Liver (tissue), 8 donors: ENCODE measurements at regions not wholly inside any gene's neighbourhood (a gene's known extent, or its start where the extent isn't known, plus 50 kb on each side); places are given as distances from the start of the nearest gene placed in this dataset.

Experiments
- DNase-seq: peaks from one replicate; pipeline ENCODE4 v3.0.0-alpha.2; 2017; ENCODE audit warnings: low spot score
- H3K27ac ChIP-seq, 2 donors: one replicate each; pipeline ENCODE4 v1.7.0; 2013; ENCODE audit warnings: inconsistent platforms in 2 of 2, low read length in 2 of 2, control low read depth in 1 of 2, low read depth in 1 of 2, mild to moderate bottlenecking in 1 of 2
- H3K27me3 ChIP-seq, 4 donors: one replicate each; pipeline versions ENCODE4 v1.6.1 to v1.7.0; 2013; ENCODE audit warnings: low read length in 3 of 4, inconsistent platforms in 1 of 4, mild to moderate bottlenecking in 1 of 4, moderate library complexity in 1 of 4; ENCODE audit not compliant: control insufficient read depth in 4 of 4, insufficient read depth in 4 of 4
- H3K36me3 ChIP-seq, 4 donors: one replicate each; pipeline versions ENCODE4 v1.6.1 to v1.7.0; 2013; ENCODE audit warnings: low read length in 3 of 4, mild to moderate bottlenecking in 3 of 4, low read depth in 1 of 4, moderate library complexity in 1 of 4; ENCODE audit not compliant: control insufficient read depth in 4 of 4, insufficient read depth in 3 of 4
- H3K4me1 ChIP-seq, 4 donors: one replicate each; pipeline versions ENCODE4 v1.6.1 to v1.7.0; 2013; ENCODE audit warnings: low read length in 3 of 4, mild to moderate bottlenecking in 3 of 4, moderate library complexity in 1 of 4; ENCODE audit not compliant: control insufficient read depth in 4 of 4, insufficient read depth in 4 of 4
- H3K4me3 ChIP-seq, 3 donors: one replicate each; pipeline versions ENCODE4 v1.6.1 to v1.7.0; 2013; ENCODE audit warnings: low read length in 3 of 3, control low read depth in 1 of 3, low read depth in 1 of 3, mild to moderate bottlenecking in 1 of 3
- H3K9ac ChIP-seq, 2 donors: one replicate each; pipeline ENCODE4 v1.7.0; 2013; ENCODE audit warnings: low read length in 2 of 2, mild to moderate bottlenecking in 2 of 2, moderate library complexity in 2 of 2, control low read depth in 1 of 2, low read depth in 1 of 2
- H3K9me3 ChIP-seq, 4 donors: one replicate each; pipeline versions ENCODE4 v1.6.1 to v1.7.0; 2013; ENCODE audit warnings: low read length in 3 of 4; ENCODE audit not compliant: control insufficient read depth in 4 of 4
- EGR1 ChIP-seq, 2 donors: IDR thresholded peaks; 2 replicates each; pipeline ENCODE4 v1.6.1; 2016 to 2018; ENCODE audit warnings: antibody characterized with exemption in 2 of 2, low read depth in 2 of 2
- FOXA1 ChIP-seq: IDR thresholded peaks from 2 replicates; pipeline ENCODE4 v1.6.1; 2016; ENCODE audit warnings: antibody characterized with exemption
- HNF4A ChIP-seq, 2 donors: conservative IDR thresholded peaks; 2 replicates each; pipeline ENCODE4 v1.6.1; 2016; ENCODE audit warnings: antibody characterized with exemption in 2 of 2, mild to moderate bottlenecking in 2 of 2
- HNF4G ChIP-seq: IDR thresholded peaks from 2 replicates; pipeline ENCODE4 v1.6.1; 2016; ENCODE audit warnings: antibody characterized with exemption
- JUND ChIP-seq, 2 donors: IDR thresholded peaks; 2 replicates each; pipeline ENCODE4 v1.6.1; 2016; ENCODE audit warnings: antibody characterized with exemption in 2 of 2
- NR2F2 ChIP-seq: IDR thresholded peaks from 2 replicates; pipeline ENCODE4 v1.6.1; 2016; ENCODE audit warnings: antibody characterized with exemption
- RAD21 ChIP-seq, 2 donors: IDR thresholded peaks; 2 replicates each; pipeline ENCODE4 v1.6.1; 2016; ENCODE audit warnings: antibody characterized with exemption in 2 of 2, mild to moderate bottlenecking in 2 of 2
- RXRA ChIP-seq, 2 donors: IDR thresholded peaks; 2 replicates each; pipeline ENCODE4 v1.6.1; 2017 to 2018; ENCODE audit warnings: antibody characterized with exemption in 2 of 2, mild to moderate bottlenecking in 1 of 2
- SP1 ChIP-seq: IDR thresholded peaks from 2 replicates; pipeline ENCODE4 v1.6.1; 2018; ENCODE audit warnings: antibody characterized with exemption, mild to moderate bottlenecking
- TAF1 ChIP-seq: conservative IDR thresholded peaks from 2 replicates; pipeline ENCODE4 v1.6.1; 2016; ENCODE audit warnings: antibody characterized with exemption, mild to moderate bottlenecking
- YY1 ChIP-seq: IDR thresholded peaks from 2 replicates; pipeline ENCODE4 v1.6.1; 2016; ENCODE audit warnings: antibody characterized with exemption, mild to moderate bottlenecking
- WGBS: extraction: QIAGEN DNeasy Blood & Tissue Kit; methylation state at CpG from one replicate; pipeline ENCODE4 v1.1.7; 2013; 5-methylcytosine and 5-hydroxymethylcytosine counted together
- TF ChIP-seq, protein P1 (sequence below): fragments of 150-350 bp; IDR thresholded peaks from 2 replicates; pipeline ENCODE4 v1.5.1; 2017; ENCODE audit warnings: improper control_type of control experiment, low read depth, low read length; ENCODE audit not compliant: missing input control
- TF ChIP-seq, protein P2 (sequence below): IDR thresholded peaks from 2 replicates; pipeline ENCODE4 v1.6.1; 2016; ENCODE audit warnings: antibody characterized with exemption
- TF ChIP-seq, protein P3 (sequence below): IDR thresholded peaks from 2 replicates; pipeline ENCODE4 v1.6.1; 2016; ENCODE audit warnings: antibody characterized with exemption, mild to moderate bottlenecking
- TF ChIP-seq, protein P4 (sequence below): IDR thresholded peaks from 2 replicates; pipeline ENCODE4 v1.6.1; 2016; ENCODE audit warnings: antibody characterized with exemption
- TF ChIP-seq, protein P5 (sequence below): IDR thresholded peaks from 2 replicates; pipeline ENCODE4 v1.6.1; 2016; ENCODE audit warnings: antibody characterized with exemption
- donor health status: healthy.
- donor health status: healthy.
- donor health status: healthy.
- donor health status: healthy.
- donor health status: healthy.

DNA sequence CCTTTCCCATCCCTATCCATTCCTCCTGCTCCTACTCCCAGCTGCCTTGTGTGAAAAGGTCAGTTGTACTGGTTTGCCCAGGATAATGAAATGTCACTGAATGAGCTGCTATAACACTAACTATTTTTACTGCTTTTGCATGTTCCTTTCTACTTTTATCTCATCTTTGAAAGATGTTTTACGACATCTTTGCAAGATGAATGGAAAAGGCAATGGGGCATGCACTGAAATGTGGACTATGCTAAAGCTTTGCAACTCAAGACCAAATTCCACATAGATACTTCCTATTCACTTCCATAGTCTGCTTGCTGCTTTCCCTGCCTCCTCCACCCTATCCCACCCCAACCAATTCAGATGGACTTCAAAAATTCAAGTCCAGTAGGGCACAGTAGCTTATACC lies 111.3 kb downstream of the SETD4 start (continued):
- no peak for TF ChIP-seq EGR1 (IDR thresholded peaks at IDR 0.05; ENCODE audit: low read depth in 2 of 2)
- TF ChIP-seq HNF4G = no peak
- TF ChIP-seq, protein P1, sequence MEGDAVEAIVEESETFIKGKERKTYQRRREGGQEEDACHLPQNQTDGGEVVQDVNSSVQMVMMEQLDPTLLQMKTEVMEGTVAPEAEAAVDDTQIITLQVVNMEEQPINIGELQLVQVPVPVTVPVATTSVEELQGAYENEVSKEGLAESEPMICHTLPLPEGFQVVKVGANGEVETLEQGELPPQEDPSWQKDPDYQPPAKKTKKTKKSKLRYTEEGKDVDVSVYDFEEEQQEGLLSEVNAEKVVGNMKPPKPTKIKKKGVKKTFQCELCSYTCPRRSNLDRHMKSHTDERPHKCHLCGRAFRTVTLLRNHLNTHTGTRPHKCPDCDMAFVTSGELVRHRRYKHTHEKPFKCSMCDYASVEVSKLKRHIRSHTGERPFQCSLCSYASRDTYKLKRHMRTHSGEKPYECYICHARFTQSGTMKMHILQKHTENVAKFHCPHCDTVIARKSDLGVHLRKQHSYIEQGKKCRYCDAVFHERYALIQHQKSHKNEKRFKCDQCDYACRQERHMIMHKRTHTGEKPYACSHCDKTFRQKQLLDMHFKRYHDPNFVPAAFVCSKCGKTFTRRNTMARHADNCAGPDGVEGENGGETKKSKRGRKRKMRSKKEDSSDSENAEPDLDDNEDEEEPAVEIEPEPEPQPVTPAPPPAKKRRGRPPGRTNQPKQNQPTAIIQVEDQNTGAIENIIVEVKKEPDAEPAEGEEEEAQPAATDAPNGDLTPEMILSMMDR = no peak
- TF ChIP-seq RXRA (IDR thresholded peaks at IDR 0.05) = no peak
- no peak for TF ChIP-seq SP1
- no peak for TF ChIP-seq NR2F2
- no peak for TF ChIP-seq FOXA1
- TF ChIP-seq RAD21 (IDR thresholded peaks at IDR 0.05) = no peak

DNA sequence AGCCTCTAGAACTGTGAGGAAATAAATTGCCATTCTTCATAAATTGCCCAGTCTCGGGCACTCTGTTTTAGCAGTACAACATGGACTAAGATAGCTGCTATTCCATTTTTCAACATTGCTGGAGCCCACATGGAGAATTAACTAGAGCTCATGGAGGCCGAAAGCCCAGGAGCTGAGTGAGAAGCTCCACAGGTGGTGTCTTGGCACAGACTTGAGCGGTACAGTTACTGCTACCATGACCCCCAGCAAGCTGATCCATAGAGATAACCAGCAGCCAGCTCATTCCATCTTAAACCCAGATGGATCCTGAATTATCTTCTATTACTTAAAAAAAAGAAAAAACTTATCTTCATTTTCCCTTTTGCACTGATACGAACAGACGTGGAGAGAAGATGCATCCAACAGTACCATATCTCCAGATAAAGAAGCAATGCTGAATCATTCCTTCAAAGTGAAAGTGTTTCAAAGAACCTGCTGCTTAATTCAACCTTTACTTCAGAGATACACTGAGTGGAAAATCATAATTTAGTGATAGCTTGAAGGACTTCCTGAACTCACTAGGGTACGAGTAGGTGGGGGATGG lies 115.1 kb downstream of the SETD4 start:
- H3K9ac ChIP-seq = no peak overlapping the region
- no peak overlapping the region for H3K4me3 ChIP-seq
- H3K27ac ChIP-seq = no peak overlapping the region
- peaks cover 0 to 2% (median 0%) of the 10 kb centered on the region in 4 donors for H3K27me3 ChIP-seq
- TF ChIP-seq EGR1 (IDR thresholded peaks at IDR 0.05; ENCODE audit: low read depth in 2 of 2) = no peak
- TF ChIP-seq TAF1 = no peak
- TF ChIP-seq, protein P2, sequence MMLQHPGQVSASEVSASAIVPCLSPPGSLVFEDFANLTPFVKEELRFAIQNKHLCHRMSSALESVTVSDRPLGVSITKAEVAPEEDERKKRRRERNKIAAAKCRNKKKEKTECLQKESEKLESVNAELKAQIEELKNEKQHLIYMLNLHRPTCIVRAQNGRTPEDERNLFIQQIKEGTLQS = no peak
- no peak for TF ChIP-seq SP1
- TF ChIP-seq HNF4A (conservative IDR thresholded peaks at IDR 0.05) = no peak
- TF ChIP-seq RXRA (IDR thresholded peaks at IDR 0.05) = no peak
- TF ChIP-seq NR2F2 = no peak
- TF ChIP-seq FOXA1 = no peak
- 86% methylated on average over 6 of the region's 6 CpGs for WGBS
- DNase-seq = no peak
- no peaks in the 10 kb centered on the region for H3K9me3 ChIP-seq
- no peaks in the 10 kb centered on the region for H3K36me3 ChIP-seq
- no peaks in the 10 kb centered on the region for H3K4me1 ChIP-seq

DNA sequence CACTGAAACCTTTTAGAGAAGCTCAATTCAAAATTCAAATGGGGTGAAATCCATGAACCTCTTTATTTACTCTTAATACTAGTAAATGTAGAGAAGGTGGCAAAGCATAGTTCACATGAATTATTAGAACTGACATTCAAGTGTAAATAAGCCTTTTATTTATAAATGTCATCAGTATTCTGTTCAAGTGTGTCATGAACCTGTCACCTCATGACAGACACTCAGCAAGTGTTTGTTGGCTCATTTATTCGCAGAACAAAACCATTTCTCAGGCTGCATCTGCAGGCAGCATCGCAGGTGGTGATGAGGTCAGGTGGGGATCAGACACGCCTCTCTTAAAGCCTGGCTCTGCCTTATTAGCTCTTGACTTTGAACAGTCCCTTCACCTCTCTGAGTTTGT lies 116.6 kb downstream of the SETD4 start:
- no peaks in the 10 kb centered on the region for H3K36me3 ChIP-seq
- H3K9me3 ChIP-seq = no peaks in the 10 kb centered on the region
- no peak overlapping the region for H3K9ac ChIP-seq
- TF ChIP-seq, protein P1 = no peak
- TF ChIP-seq RAD21 (IDR thresholded peaks at IDR 0.05) (no peak), SP1 (no peak), RXRA (IDR thresholded peaks at IDR 0.05) (no peak), HNF4A (conservative IDR thresholded peaks at IDR 0.05) (no peak), HNF4G (no peak), TAF1 (no peak), NR2F2 (no peak), EGR1 (IDR thresholded peaks at IDR 0.05; ENCODE audit: low read depth in 2 of 2) (no peak), JUND (IDR thresholded peaks at IDR 0.05) (no peak), YY1 (no peak), FOXA1 (no peak)
- TF ChIP-seq, protein P2 = no peak
- TF ChIP-seq, protein P3, sequence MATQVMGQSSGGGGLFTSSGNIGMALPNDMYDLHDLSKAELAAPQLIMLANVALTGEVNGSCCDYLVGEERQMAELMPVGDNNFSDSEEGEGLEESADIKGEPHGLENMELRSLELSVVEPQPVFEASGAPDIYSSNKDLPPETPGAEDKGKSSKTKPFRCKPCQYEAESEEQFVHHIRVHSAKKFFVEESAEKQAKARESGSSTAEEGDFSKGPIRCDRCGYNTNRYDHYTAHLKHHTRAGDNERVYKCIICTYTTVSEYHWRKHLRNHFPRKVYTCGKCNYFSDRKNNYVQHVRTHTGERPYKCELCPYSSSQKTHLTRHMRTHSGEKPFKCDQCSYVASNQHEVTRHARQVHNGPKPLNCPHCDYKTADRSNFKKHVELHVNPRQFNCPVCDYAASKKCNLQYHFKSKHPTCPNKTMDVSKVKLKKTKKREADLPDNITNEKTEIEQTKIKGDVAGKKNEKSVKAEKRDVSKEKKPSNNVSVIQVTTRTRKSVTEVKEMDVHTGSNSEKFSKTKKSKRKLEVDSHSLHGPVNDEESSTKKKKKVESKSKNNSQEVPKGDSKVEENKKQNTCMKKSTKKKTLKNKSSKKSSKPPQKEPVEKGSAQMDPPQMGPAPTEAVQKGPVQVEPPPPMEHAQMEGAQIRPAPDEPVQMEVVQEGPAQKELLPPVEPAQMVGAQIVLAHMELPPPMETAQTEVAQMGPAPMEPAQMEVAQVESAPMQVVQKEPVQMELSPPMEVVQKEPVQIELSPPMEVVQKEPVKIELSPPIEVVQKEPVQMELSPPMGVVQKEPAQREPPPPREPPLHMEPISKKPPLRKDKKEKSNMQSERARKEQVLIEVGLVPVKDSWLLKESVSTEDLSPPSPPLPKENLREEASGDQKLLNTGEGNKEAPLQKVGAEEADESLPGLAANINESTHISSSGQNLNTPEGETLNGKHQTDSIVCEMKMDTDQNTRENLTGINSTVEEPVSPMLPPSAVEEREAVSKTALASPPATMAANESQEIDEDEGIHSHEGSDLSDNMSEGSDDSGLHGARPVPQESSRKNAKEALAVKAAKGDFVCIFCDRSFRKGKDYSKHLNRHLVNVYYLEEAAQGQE = no peak
- TF ChIP-seq, protein P4, sequence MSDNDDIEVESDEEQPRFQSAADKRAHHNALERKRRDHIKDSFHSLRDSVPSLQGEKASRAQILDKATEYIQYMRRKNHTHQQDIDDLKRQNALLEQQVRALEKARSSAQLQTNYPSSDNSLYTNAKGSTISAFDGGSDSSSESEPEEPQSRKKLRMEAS = no peak
- TF ChIP-seq, protein P5, sequence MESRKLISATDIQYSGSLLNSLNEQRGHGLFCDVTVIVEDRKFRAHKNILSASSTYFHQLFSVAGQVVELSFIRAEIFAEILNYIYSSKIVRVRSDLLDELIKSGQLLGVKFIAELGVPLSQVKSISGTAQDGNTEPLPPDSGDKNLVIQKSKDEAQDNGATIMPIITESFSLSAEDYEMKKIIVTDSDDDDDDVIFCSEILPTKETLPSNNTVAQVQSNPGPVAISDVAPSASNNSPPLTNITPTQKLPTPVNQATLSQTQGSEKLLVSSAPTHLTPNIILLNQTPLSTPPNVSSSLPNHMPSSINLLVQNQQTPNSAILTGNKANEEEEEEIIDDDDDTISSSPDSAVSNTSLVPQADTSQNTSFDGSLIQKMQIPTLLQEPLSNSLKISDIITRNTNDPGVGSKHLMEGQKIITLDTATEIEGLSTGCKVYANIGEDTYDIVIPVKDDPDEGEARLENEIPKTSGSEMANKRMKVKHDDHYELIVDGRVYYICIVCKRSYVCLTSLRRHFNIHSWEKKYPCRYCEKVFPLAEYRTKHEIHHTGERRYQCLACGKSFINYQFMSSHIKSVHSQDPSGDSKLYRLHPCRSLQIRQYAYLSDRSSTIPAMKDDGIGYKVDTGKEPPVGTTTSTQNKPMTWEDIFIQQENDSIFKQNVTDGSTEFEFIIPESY = no peak
- WGBS = 80% methylated on average over 3 of the region's 3 CpGs
- peaks cover 0 to 2% (median 0%) of the 10 kb centered on the region in 4 donors for H3K27me3 ChIP-seq
- H3K27ac ChIP-seq = no peak overlapping the region
- DNase-seq = no peak
- no peaks in the 10 kb centered on the region for H3K4me1 ChIP-seq
- no peak overlapping the region for H3K4me3 ChIP-seq
